Activated CD8-positive, alpha-beta memory T cell treated with anti-CD3 and anti-CD28 coated beads for 36 hours (primary cell): ENCODE measurements at regions not wholly inside any gene's neighbourhood (a gene's known extent, or its start where the extent isn't known, plus 50 kb on each side); places are given as distances from the start of the nearest gene placed in this dataset.

Source experiments
- CTCF ChIA-PET: fragments of 350-600 bp; sonication (Branson Sonifier 250); formaldehyde crosslinking; loops from one replicate; lab custom pipeline; 2021; ENCODE audit warnings: antibody characterized with exemption; lab: Charles Lee
- POLR2A ChIA-PET: fragments of 350-600 bp; sonication (Branson Sonifier 250); formaldehyde crosslinking; loops from one replicate; lab custom pipeline; 2021; ENCODE audit warnings: antibody characterized with exemption; lab: Charles Lee

DNA sequence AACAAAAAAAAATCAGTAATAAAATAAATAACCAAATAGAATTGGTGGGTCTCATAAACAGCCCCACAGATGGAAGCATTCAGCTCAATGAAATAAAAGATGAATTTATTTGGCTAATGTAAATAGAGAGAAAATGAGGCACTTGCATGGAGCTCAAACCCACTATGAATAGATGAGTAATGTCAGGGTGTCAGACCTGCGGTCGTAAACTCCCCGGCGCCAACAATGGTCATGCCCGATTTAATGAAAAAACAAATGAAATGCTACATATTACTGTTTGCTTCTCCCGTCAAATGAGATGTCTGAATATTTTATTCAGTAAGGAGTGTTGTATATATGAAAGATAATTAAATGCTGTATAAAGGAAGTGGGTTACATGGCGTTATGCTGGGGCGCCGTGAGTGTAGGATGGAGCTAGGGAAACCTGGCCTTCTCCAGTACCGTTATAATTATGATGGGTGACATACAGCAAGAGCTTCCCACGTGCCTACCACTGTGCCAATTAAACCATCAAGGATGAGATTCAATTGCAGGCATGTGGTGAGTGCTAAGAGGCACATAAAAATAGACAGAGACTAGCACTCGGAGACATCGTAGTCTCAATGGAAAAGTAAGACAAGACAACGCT, 648.1 kb downstream of the BCL11B start:
- ChIA-PET POLR2A (no interaction called here), CTCF (no interaction called here)

DNA sequence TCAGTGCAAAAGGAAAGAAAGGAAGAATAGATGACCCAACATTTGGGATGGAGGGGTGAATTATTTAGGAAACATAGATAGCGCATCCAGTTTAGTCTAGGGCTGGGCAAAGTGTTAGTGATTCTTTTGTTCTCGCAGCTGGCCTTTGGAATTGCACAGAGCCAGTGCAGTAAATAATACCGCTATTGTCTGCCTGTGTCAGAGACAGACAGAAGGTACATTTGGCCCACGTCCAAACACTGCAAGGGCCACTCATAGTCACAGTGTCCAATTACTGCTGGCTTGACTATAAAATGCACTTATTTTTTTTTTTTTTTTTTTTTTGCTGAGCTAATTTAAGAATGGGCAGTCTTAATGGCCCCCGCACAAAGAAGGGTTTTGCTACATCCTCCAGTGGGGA, 638.6 kb downstream of the BCL11B start:
- CTCF ChIA-PET, result interaction anchor here (0.6 kb wide), 1 partner anchor 429 kb away, joined by 3 read pairs; no protein-coding TSS in a partner anchor
- POLR2A ChIA-PET, result no interaction called here

DNA sequence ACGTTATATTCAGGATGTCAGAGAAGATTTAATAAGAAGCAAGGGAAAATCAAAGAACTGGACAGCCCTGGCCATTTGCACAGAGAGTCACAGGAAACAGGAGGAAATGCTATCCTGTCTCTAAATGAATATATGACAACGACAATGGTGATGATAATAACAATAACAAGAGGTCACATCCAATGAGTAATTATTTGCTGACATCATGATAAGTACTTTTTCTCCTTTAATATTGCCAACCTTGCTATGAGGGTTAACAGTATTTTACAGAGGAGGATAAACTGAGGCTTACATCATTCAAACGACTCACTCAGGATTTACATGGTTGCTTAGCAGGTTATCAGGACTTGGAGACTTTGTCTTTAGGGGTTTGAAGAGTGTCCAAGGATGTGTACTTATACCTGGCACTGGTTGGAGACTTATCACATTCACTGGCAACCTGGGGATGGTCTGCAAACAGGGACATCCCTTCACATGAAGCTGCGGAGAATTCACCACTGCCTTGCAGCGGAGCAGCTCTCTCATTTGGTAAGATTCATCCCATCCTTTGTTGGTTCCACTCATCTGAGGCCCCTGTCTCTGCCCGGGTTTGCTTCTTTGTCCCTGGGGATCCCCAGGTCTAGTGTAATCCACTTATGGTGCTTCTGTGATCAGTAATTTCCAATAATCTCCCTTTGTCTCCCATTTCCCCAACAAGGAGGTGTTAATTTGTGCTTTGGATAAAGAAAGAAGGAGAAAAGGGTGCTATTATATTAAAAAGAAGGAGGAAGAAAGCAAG, 637.8 kb downstream of the BCL11B start:
- POLR2A ChIA-PET, result no interaction called here
- CTCF ChIA-PET, result interaction anchor here (0.6 kb wide), 1 partner anchor 430 kb away, joined by 3 read pairs; no protein-coding TSS in a partner anchor

DNA sequence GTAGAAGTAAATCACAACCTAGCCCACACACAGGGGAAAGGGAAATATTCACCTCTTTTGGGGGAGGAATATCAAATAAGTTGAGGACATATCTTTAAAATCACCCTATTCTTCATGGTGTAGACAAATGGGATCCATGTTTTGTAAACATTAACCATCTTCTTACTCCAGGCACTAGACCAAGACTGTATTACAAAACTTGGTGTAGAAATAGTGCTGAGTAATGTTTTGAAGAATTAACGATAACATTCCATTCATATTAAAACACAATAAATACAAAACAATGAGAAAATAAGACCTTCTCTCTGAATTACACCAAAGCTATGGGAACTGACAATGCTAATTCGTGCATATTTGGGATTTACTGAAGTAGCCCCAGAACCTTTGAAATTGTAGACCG, 633.6 kb downstream of the BCL11B start:
- CTCF ChIA-PET, result no interaction called here
- POLR2A ChIA-PET, result no interaction called here

DNA sequence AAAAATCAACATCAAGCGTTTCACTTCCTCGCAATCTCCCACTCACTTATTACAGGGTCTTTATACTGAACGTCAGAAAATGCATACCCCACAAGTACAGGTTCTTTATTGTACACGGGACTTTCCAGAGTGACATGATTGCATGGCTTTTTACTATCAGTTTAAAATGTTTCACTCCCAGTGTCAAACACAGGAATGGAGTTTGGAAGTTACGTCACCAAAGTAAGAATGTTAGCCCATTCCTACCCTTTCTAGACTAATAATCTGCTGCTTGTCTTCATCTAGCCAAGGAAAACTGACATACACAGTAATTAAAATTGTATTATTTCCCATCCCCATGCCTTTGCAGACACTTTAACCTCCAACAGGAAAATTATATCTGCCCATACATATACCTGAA, 624.2 kb downstream of the BCL11B start:
- POLR2A ChIA-PET, result no interaction called here
- CTCF ChIA-PET, result no interaction called here

DNA sequence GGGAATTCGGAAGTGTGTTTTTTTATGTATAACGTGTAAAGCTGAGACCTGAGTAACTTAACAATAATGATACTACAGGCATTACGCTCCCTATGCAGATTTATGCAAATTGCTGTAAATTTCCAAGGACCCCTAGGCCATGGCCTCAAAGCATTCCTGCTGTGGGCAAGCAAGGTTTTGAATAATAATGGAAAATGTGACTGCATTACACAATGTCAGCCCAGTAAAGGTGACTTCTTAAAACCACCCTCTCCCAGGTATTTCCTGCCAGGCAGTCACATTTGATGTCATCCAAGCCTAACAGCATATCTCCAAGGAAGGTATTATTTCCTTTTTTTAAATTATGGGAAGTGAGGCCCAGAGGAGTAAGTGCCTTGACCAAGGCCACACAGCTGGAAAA, 621.0 kb downstream of the BCL11B start:
- CTCF ChIA-PET, result no interaction called here
- POLR2A ChIA-PET, result no interaction called here

DNA sequence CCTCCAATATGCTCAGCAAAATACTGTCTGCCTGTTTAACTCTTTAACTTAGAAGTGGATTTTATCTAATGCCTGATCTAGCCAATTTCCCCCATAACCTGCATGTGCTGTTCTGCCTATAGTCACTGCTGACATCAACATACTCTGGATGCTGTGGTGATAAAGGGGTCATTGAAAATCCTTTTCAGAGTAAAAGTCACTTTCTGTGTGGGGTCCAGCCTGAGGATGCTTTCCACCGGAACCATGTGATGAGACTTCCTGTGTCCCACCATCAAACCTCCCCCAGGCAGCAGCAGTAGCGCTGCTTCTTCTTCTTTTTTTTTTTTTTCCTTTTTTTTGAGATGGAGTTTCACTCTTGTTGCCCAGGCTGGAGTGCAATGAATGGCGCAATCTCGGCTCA, 607.0 kb downstream of the BCL11B start:
- CTCF ChIA-PET, result no interaction called here
- POLR2A ChIA-PET, result no interaction called here

DNA sequence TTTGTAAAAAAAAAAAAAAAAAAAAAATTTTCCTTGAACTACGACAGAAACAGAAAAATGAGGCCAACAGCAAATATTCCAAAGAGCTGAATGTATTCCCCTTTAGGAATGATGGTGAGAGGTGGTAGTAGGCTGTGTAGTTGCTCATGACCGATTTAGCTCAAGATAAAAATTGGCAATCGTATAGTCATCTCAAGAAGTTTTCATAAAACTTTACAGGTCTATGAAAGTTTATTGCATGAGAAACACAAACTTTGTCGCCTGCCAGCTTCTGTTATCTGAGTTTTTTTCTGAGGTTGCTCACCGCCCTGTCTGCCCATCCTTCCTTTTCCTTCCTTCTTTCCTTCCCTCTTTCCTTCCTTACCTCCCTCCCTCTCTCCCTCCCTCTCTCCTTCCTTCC, 605.5 kb downstream of the BCL11B start:
- POLR2A ChIA-PET, result no interaction called here
- CTCF ChIA-PET, result no interaction called here

DNA sequence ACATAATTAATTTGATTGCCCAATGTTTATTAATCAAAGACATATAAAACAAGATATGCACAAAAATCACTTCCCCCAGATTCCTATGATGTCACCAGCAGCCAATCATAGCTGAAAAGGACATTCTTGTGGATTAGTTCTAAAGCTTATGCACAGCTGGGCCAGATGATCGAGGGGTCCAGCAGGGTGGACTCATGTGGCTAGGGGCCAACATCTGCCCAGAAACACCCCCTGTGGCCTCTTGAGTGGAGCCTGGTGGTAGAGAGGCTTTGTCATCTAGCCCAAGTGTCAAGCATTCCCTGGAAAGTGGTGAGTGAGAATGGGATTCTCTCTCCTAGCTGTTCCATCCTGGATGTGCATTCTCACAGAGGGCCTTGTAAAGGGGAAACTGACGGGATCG, 590.0 kb downstream of the BCL11B start:
- ChIA-PET POLR2A (no interaction called here), CTCF (no interaction called here)

DNA sequence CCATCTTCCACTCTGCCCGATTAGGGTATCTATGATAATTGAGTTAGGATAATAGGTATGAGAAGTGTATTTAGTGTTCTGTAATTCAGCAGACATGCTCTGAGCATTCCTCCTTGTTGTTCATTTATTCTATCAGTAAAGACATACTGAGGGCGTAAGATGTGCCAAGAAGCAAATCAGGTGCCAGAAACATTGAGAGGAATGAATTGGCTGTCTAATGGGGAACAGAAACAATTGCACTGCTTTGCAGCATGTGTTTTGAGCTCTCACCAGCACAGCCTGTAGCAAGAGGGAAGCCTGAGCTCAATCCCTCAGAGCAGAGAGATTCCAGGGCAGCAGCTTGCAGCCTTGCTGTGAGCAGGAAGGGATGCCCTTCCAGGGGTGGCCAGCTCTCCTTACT, 589.3 kb downstream of the BCL11B start:
- CTCF ChIA-PET, result no interaction called here
- POLR2A ChIA-PET, result no interaction called here

DNA sequence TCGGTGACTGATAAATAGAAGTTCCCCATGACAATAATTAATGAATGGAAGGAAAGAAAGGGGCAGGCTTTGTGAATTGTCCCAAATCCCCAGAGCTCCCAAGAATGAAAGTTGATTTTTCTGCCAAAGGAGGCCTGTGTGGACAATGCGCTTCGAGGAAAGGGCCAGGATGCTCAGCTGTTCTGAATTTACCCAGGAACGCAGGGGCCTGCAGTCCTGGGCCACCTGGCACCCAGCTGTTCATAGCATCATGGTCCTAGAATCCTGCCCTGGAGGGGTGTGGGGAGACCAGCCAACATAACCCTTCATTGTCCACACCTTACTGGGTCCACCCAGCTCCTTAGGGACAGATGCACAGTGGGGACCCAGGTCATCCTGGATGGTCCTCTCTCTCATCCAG, 587.5 kb downstream of the BCL11B start:
- ChIA-PET CTCF (no interaction called here), POLR2A (no interaction called here)

DNA sequence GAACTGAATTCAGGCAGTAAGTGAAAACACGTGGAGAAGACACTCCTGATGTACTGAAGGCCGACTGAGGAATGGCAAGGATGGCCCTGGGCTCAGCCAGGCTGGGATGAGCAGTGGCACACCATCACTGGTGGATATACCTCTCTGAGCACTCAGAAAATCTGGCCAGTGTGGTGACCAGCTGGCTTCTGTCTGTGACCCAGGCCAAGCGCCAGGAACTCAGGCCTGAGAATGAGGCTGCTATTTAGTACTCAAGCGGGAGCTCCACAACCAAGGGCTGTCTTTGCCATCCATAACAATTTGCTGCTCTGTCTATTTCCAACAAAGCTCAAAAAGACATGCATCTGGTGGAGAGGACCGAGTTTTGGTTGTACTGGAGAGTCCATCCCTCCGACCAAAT, 586.3 kb downstream of the BCL11B start:
- CTCF ChIA-PET, result no interaction called here

DNA sequence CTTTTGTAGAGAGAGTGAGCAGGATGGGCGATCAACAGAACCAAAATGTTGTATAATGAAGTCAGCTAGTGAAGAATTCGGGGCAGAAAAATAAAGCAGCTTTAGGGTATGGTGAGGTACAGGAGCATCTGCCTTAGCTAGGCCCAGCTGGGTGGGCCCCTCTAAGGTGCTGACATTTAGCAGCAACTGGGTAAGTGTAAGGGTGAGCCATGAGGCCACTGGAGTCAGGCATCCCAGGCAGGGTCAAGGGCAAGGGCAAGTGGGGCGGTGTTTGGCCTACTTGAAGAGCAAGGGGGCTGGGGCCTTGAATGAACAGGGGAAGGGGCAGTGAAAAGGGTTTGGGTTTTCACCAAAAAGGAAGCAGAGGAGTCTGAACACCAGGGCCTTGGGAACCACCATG, 583.6 kb downstream of the BCL11B start:
- POLR2A ChIA-PET, result no interaction called here
- CTCF ChIA-PET, result no interaction called here

More for the DNA sequence above, 586.3 kb downstream of the BCL11B start:
- POLR2A ChIA-PET, result no interaction called here

DNA sequence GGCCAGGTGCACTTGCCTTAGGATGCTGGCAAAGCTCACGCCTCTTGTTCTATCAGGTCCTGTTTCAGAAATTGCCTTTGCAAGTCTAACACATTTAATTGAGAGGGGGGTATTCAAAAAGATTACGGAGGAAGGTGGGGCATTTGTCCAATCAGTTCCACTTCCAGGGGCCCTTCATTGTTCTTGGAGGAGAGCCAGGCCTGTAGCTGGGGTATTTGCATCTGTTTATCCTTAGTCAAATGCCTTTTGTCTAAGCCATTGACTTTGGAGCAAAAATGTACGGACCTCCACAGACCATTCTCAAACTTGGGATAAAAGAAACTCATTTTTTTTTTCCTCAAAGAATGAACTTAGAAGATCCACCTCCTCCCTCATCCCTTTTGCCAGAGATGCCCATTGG, 582.0 kb downstream of the BCL11B start:
- POLR2A ChIA-PET, result no interaction called here
- CTCF ChIA-PET, result no interaction called here

DNA sequence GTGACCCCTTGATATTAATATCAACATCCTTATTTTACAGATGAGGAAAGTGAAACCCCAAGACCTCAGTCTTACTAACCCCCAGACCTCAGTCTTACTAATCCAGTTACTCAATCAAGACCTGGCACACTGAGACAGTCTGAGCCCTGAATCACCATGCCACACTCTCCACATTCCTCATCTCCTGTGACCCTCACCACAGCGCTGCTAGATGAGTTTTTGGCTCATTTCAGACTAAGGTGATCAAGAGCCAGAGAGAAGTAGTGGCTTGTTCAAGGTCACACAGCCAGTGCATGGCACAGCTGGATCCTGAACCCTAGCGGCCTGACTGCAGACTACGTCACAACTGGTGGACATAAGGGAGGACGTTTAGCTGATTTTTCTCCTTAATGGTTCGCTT, 579.2 kb downstream of the BCL11B start:
- CTCF ChIA-PET, result no interaction called here
- POLR2A ChIA-PET, result no interaction called here

DNA sequence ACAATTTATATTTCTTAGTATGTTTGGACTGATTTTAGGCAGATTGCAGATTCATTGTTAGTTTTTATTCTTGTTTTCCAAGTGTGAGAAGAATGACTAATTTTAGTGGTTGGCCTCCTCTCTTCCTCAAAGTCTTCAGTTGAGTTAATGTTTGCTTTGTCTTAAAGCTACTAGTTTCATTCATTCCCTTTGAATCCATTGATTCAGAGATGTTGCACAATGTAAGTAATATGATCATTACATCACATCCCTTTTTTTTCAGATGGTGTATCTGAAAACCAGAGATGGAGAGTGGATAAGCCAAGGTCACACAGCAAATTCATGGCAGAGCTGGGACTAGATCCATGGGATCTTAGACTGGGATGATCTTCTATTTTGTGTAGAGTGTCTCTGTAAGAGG, 577.5 kb downstream of the BCL11B start:
- POLR2A ChIA-PET, result no interaction called here
- CTCF ChIA-PET, result no interaction called here

DNA sequence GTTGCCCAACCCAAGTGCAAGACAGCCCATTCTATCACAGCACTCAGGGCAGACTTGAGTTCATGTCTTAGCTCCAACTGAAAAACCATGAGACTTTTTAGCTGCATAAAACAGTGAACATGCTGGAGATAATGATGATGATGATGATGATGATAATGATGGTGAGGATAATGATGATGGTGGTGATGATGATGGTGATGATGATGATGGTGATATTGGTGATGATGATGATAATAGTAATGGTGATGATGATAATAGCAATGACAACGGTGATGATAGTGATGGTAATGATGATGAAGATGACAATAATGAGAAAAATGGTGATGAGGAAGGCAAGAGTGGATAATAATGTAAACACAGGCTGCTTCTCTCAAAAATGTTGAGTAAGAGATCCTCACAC, 576.2 kb downstream of the BCL11B start:
- ChIA-PET CTCF (no interaction called here), POLR2A (no interaction called here)

DNA sequence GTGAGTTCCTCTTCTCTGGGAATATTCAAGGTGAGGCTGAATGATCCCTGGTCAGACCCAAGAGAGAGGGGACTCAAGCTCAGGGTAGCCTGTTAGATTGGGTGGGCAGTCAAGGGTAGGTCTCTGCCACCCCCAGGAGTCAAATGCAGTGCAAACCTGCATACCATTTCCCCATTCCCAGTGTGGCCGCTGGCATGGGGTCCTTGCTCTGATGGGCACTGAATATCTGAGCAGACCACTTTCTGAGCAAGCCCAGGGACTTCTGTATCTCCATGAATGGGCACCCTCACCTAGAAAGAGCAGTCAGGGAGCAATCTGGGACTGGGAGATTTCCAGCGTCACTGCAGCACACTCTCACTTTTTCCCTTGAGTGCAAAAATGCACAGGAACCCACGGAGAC, 573.7 kb downstream of the BCL11B start:
- CTCF ChIA-PET, result no interaction called here
- POLR2A ChIA-PET, result no interaction called here

DNA sequence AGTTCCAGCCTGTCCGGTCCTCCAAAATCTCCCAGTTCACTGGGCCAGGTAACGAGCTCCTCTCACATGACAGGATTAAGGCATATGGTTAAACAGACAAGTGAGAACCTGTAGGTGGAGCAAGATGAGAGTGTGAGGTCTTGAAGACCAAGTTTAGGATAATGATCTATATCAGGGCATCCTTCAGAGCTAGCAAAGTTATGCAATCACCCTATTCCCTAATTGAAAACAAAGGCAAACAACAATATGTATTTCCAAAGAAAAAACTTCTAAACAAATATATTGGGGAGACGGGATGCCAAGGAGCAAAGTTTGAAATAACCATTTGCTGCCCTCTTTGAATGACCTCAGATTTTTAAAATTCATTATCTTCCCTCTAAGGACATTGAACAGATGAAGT, 571.2 kb downstream of the BCL11B start:
- CTCF ChIA-PET, result no interaction called here
- POLR2A ChIA-PET, result no interaction called here

DNA sequence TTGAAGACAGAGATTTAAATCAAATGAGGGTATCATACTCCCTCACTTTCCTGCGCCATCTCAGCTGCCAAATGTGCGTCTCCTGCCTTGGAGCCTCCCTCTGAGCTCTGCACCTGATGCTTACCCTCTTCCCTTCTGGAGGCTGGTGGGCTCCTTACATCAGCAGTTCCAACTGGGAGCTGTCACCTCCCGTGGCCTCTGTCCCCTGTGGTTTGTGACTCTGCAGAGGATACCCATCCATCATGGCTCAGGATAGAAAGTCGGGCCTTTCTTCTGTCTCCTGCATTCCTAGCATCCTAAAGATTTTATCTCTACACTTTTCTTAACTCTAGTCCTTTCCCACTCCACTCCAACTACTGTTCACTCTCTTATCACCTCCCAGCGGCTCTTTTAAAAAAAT, 570.6 kb downstream of the BCL11B start:
- CTCF ChIA-PET, result no interaction called here

DNA sequence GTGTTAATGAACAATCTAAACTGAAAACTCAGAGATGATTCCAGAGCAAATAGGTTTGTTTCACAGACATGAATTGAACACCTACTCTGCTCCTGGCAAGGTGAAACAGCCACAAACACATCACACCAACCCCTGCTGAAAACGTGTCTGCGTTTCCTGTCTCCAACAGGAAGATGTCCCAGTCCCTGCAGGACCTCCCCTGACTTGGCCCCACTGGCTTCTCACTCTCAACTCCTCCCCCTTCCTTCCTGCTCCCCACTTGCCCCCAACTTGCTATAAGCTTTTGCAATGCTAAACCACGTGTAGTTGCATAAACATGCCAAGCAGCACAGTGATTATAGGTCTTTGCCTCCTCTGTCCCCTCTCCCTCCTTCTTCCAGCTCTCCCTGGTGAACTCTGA, 567.6 kb downstream of the BCL11B start:
- ChIA-PET POLR2A (no interaction called here), CTCF (interaction anchor here (0.7 kb wide), 1 partner anchor 980 kb away, joined by 3 read pairs; the partner anchor contains the start of gene CYP46A1)

More for the DNA sequence above, 570.6 kb downstream of the BCL11B start:
- POLR2A ChIA-PET, result no interaction called here
